ENCODE measurements at regions not wholly inside any gene's neighbourhood (a gene's known extent, or its start where the extent isn't known, plus 50 kb on each side); places are given as distances from the start of the nearest gene placed in this dataset.

- FAIRE-seq = no peak
- Histone ChIP-seq H3K27me3 (no peaks in the 10 kb centered on the region), H3K36me3 (no peaks in the 10 kb centered on the region), H3K4me3 (no peak overlapping the region), H3K27ac (no peak overlapping the region), H3K4me1 (no peaks in the 10 kb centered on the region), H3K9me3 (no peaks in the 10 kb centered on the region)
- no peak for ATAC-seq
- no peak for TF ChIP-seq CTCF (IDR thresholded peaks at IDR 0.05)
- intact Hi-C loops (cut with DNase I) = no loop called here
- no peak for DNase-seq
- WGBS, 2 donors = 64 to 69% methylated on average over 4 of the region's 4 CpGs
Observed at GRCh38 chr14:45709541-45709940, 456.5 kb upstream of the MIS18BP1 start.

GRCh38 chr14:45705940-45706534, 453.0 kb upstream of the MIS18BP1 start:
- H3K4me3 ChIP-seq = no peak overlapping the region
- H3K9me3 ChIP-seq = no peaks in the 10 kb centered on the region
- ATAC-seq (no peak), DNase-seq (no peak), FAIRE-seq (no peak)
- WGBS, 2 donors = 16 to 17% methylated on average over 7 of the region's 7 CpGs
- H3K36me3 ChIP-seq = no peaks in the 10 kb centered on the region
- no peak overlapping the region for H3K27ac ChIP-seq
- no peak for TF ChIP-seq CTCF (IDR thresholded peaks at IDR 0.05)
- no peaks in the 10 kb centered on the region for H3K27me3 ChIP-seq
- H3K4me1 ChIP-seq = no peaks in the 10 kb centered on the region
- intact Hi-C loops (cut with DNase I) = no loop called here

- intact Hi-C loops (cut with DNase I) = no loop called here
- DNase-seq = no peak
- H3K4me3 ChIP-seq = no peak overlapping the region
- TF ChIP-seq CTCF (IDR thresholded peaks at IDR 0.05) = no peak
- WGBS, 2 donors = 46 to 50% methylated on average over 5 of the region's 5 CpGs
- no peaks in the 10 kb centered on the region for H3K27me3 ChIP-seq
- ATAC-seq = no peak
- H3K4me1 ChIP-seq = no peaks in the 10 kb centered on the region
- no peaks in the 10 kb centered on the region for H3K9me3 ChIP-seq
- H3K27ac ChIP-seq = no peak overlapping the region
- H3K36me3 ChIP-seq = no peaks in the 10 kb centered on the region
- no peak for FAIRE-seq
Observed at GRCh38 chr14:45699471-45699870, 446.5 kb upstream of the MIS18BP1 start.

- no peak overlapping the region for H3K4me3 ChIP-seq
- TF ChIP-seq CTCF (IDR thresholded peaks at IDR 0.05) = no peak
- DNase-seq (peak in 2 of 6 donors; percentile 15 to 37), FAIRE-seq (no peak), ATAC-seq (peak; percentile 47 to 61 (median 54))
- H3K36me3 ChIP-seq = no peaks in the 10 kb centered on the region
- WGBS, 2 donors = 27 to 46% methylated on average over 1 of the region's 1 CpG
- no peak overlapping the region for H3K27ac ChIP-seq
- no peaks in the 10 kb centered on the region for H3K27me3 ChIP-seq
- H3K9me3 ChIP-seq = no peaks in the 10 kb centered on the region
- no peaks in the 10 kb centered on the region for H3K4me1 ChIP-seq
- intact Hi-C loops (cut with DNase I) = no loop called here
Observed at GRCh38 chr14:45698462-45699134, 445.6 kb upstream of the MIS18BP1 start.

- no peaks in the 10 kb centered on the region for H3K4me1 ChIP-seq
- intact Hi-C loops (cut with DNase I) = no loop called here
- H3K36me3 ChIP-seq = no peaks in the 10 kb centered on the region
- H3K4me3 ChIP-seq = no peak overlapping the region
- H3K9me3 ChIP-seq = no peaks in the 10 kb centered on the region
- ATAC-seq (no peak), DNase-seq (no peak), FAIRE-seq (no peak)
- no peak for TF ChIP-seq CTCF (IDR thresholded peaks at IDR 0.05)
- H3K27ac ChIP-seq = no peak overlapping the region
- WGBS, 2 donors = 35 to 43% methylated on average over 4 of the region's 4 CpGs
- H3K27me3 ChIP-seq = no peaks in the 10 kb centered on the region
Observed at GRCh38 chr14:45686771-45687170, 433.8 kb upstream of the MIS18BP1 start.

Measured in pancreas (tissue), 10 donors.